GM12872 (cell line): ENCODE measurements at regions not wholly inside any gene's neighbourhood (a gene's known extent, or its start where the extent isn't known, plus 50 kb on each side); places are given as distances from the start of the nearest gene placed in this dataset.

ENCODE experiments used
- TF ChIP-seq, protein P1 (sequence below): IDR thresholded peaks from 3 replicates; pipeline ENCODE4 v1.5.1; 2011; ENCODE audit warnings: low read depth, mild to moderate bottlenecking, low read length, moderate library complexity; ENCODE audit not compliant: insufficient read depth

DNA sequence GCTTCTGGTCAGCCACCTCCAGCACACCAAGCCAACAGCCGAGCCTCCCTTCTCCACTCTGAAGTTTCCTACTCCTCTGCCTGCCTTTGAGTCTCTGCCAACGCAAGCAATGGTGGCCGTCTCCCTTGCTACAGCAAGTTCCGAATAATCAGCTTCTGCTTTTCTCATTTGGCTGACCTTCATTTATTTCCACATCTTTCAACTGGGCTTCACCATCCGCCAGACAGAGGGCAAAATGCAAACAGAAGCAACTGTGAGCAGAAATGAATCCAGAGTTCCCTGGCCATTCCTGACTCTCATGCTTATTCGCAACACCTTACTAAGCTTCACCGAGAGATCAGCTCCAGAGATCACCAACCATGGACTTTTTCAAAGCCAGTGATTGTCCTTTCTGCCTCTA is 621.0 kb downstream of the NPHP4 start:
- TF ChIP-seq, protein P1, sequence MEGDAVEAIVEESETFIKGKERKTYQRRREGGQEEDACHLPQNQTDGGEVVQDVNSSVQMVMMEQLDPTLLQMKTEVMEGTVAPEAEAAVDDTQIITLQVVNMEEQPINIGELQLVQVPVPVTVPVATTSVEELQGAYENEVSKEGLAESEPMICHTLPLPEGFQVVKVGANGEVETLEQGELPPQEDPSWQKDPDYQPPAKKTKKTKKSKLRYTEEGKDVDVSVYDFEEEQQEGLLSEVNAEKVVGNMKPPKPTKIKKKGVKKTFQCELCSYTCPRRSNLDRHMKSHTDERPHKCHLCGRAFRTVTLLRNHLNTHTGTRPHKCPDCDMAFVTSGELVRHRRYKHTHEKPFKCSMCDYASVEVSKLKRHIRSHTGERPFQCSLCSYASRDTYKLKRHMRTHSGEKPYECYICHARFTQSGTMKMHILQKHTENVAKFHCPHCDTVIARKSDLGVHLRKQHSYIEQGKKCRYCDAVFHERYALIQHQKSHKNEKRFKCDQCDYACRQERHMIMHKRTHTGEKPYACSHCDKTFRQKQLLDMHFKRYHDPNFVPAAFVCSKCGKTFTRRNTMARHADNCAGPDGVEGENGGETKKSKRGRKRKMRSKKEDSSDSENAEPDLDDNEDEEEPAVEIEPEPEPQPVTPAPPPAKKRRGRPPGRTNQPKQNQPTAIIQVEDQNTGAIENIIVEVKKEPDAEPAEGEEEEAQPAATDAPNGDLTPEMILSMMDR = no peak

DNA sequence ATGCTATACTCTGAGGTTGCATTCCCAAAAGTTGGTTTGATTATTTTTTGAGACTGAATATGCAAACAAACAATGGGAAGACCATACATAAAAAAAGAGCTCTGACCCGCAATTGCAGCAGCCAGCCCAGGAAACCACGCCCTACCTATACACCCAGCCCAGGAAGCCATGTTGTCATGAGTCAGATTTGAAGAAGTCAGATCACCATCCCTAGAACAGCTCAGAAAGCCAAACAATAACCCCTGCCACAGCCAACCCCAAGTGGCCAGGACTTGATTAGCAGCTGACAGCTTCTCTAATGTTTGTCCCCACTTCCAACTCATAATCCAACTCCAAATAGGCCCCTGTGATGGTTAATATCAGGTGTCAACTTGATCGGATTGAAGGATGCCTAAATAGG is 621.9 kb downstream of the NPHP4 start:
- TF ChIP-seq, protein P1 = no peak

DNA sequence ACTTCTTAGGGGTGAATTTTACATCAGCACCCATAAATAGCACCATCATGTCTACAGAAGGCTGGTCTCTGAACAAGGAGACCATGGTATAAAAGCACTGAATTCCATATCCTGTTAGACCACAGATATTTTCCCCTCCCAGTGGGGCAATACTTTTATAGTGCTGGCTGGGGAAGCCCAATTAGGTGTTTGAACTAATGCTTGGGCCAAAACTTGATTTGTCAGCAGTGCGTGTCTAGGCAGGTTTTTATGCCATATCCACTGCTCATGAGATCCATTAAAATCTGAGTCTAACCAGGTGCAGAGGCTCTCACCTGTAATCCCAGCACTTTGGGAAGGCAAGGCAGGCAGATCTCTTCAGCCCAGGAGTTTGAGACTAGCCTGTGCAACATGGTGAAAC is 623.0 kb downstream of the NPHP4 start:
- TF ChIP-seq, protein P1 = no peak

DNA sequence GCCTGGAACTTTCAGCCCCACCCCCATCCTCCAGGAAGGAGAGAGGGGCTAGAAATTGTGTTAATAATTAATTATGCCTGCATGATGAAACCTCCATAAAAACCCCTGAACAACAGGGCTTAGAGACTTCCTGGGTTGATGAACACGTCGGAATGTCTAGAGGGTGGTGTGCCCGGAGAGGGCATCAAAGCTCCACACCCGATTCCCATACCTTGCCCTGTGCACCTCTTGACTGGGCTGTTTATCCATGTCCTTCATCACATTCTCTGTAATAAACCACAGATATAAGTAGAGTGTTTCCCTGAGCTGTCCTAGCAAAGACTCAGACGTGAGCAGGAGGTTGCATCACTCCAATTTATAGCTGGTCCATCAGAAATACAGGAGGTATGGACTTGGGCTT is 624.0 kb downstream of the NPHP4 start:
- TF ChIP-seq, protein P1 = no peak

DNA sequence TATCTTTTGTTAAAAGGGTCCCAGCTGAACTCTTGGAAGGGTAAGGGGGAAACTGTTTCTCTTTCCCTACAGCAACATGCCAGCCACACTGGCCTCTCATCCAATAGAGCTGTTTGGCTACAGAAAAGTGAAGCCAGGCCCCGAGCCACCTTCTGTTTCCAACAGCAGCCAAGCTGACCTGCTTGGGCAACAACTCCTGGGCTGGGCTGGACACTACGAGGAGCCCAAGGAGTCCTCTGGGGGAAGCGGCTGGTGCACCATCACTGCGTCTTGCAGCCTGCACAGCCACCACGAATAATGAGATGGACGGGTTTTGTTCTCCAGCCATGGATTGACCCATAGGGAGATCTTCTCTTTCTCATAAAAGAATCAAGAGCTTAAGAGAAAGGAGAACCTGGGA is 624.9 kb downstream of the NPHP4 start:
- TF ChIP-seq, protein P1 = no peak

DNA sequence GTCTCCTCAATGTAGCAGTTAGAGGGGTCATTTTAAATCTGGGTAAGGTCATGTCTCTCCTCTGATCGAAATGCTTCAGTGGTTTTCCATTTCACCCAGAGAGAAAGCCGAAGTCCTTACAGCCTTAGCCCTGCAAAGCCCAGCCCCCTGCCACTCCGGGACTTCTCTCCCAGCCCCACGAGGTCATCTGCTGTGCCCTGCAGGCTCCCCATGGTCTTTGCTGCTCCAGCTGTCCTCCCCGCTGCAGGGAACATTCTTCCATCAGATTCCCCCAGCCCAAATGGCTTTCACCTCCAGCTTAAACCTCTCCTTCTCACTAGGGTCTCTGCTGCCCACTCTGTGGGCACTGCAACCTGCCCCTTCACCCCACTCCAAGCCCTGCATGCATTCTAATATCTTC is 626.5 kb downstream of the NPHP4 start:
- TF ChIP-seq, protein P1 = no peak

DNA sequence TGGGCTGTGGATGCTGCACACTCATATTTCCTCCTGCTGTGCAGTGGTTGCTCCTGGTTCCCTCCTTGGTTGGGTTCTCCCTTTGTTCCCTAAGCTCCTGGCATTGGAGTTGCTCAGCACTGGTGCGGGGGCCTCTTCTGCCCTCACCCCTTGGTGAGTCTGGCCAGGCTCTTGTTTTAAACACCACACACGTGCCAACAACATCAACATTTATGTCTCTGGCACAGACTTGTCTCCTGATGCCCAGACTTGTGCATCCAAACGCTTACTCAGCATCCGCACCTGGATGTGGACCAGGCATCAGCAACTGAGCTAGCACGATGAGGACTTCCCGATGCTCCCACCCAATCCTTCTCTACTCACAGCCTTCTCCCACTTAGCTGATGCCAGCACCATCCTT is 627.6 kb downstream of the NPHP4 start:
- TF ChIP-seq, protein P1 = no peak

DNA sequence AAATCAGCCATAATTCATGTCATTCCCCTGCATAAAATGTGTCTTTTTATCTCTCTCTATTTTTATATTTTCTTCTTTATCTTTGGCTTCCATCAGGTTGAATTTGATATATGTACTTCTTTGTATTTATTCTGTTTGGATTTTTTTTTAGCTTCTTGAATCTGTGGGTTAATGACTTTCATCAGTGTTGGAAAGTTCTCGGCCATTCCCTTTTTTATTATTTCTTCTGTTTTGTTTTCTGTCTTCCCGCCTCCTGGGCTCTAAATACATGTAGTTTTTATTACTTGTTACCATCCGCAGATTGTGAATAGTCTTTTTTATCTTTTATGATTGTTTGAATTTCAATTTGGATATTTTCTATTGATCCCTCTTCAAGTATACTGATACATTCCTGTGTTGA is 637.5 kb downstream of the NPHP4 start:
- TF ChIP-seq, protein P1 = no peak
